A549 (cell line): ENCODE measurements at regions not wholly inside any gene's neighbourhood (a gene's known extent, or its start where the extent isn't known, plus 50 kb on each side); places are given as distances from the start of the nearest gene placed in this dataset.

Experiments used
- BHLHE40 ChIP-seq: IDR thresholded peaks from 2 replicates; pipeline ENCODE4 v1.6.1; 2012; ENCODE audit warnings: low read depth, low read length, inconsistent platforms
- EP300 ChIP-seq, 2 experiments: fragments of >200 bp; sonication (Bioruptor Twin); formaldehyde crosslinking; IDR thresholded peaks; 2 replicates in 1 of 2; 3 replicates in 1 of 2; pipeline ENCODE4 v1.6.1; 2016 to 2017
- HDAC2 ChIP-seq: fragments of 200-600 bp; sonication (generic); IDR thresholded peaks from 2 replicates; pipeline ENCODE4 v1.6.1; 2016
- RAD21 ChIP-seq, 2 experiments: fragments of >200 bp in 1 of 2; sonication (Bioruptor Twin) in 1 of 2; formaldehyde crosslinking in 1 of 2; IDR thresholded peaks in 1 of 2; conservative IDR thresholded peaks in 1 of 2; 2 replicates in 1 of 2; 3 replicates in 1 of 2; pipeline ENCODE4 v1.6.1; 2012 to 2018; ENCODE audit warnings: inconsistent platforms in 1 of 2
- TF ChIP-seq, protein P1 (sequence below): IDR thresholded peaks from 2 replicates; pipeline ENCODE4 v1.6.1; 2012
- TF ChIP-seq, protein P2 (sequence below): IDR thresholded peaks from 2 replicates; pipeline ENCODE4 v1.6.1; 2012
- TF ChIP-seq, protein P3 (sequence below): fragments of >200 bp; sonication (Bioruptor Twin); formaldehyde crosslinking; IDR thresholded peaks from 3 replicates; pipeline ENCODE4 v1.5.1; 2016

DNA sequence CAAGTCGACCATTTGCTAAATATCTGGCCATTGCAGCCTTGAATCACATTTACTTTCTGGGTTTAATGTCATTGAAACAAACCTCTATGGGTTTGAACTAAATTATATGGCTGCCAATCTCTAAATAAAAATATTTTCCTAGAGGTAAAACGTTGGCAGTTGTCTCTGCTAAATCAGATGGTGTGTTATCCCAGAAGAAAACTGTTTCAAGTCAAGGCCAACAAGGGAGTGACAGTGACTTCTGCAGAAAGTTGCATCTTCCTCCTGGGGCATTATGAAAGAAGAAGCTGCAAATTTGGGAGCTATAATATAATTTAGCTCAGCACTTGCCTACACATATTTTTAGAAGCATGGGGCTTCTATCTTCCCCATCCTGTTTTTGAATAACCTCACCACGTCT, 116.2 kb downstream of the TTC8 start:
- TF ChIP-seq BHLHE40 (no peak), EP300 (IDR thresholded peaks at IDR 0.05) (no peak), RAD21 (conservative IDR thresholded peaks at IDR 0.05 in 1 of 2, IDR thresholded peaks at IDR 0.05 in 1 of 2) (no peak), HDAC2 (no peak)
- TF ChIP-seq, protein P1, sequence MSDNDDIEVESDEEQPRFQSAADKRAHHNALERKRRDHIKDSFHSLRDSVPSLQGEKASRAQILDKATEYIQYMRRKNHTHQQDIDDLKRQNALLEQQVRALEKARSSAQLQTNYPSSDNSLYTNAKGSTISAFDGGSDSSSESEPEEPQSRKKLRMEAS = no peak
- TF ChIP-seq, protein P2, sequence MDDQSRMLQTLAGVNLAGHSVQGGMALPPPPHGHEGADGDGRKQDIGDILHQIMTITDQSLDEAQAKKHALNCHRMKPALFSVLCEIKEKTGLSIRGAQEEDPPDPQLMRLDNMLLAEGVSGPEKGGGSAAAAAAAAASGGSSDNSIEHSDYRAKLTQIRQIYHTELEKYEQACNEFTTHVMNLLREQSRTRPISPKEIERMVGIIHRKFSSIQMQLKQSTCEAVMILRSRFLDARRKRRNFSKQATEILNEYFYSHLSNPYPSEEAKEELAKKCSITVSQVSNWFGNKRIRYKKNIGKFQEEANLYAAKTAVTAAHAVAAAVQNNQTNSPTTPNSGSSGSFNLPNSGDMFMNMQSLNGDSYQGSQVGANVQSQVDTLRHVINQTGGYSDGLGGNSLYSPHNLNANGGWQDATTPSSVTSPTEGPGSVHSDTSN = no peak
- TF ChIP-seq, protein P3, sequence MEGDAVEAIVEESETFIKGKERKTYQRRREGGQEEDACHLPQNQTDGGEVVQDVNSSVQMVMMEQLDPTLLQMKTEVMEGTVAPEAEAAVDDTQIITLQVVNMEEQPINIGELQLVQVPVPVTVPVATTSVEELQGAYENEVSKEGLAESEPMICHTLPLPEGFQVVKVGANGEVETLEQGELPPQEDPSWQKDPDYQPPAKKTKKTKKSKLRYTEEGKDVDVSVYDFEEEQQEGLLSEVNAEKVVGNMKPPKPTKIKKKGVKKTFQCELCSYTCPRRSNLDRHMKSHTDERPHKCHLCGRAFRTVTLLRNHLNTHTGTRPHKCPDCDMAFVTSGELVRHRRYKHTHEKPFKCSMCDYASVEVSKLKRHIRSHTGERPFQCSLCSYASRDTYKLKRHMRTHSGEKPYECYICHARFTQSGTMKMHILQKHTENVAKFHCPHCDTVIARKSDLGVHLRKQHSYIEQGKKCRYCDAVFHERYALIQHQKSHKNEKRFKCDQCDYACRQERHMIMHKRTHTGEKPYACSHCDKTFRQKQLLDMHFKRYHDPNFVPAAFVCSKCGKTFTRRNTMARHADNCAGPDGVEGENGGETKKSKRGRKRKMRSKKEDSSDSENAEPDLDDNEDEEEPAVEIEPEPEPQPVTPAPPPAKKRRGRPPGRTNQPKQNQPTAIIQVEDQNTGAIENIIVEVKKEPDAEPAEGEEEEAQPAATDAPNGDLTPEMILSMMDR = no peak
